Adrenal gland (tissue), 9 donors: ENCODE measurements at regions not wholly inside any gene's neighbourhood (a gene's known extent, or its start where the extent isn't known, plus 50 kb on each side); places are given as distances from the start of the nearest gene placed in this dataset.

Experiments used
- DNase-seq, 7 donors: peaks; one replicate each; pipeline ENCODE4 v3.0.0-alpha.2; 2019 to 2020
- H3K27ac ChIP-seq, 5 donors: fragments of 200-600 bp; sonication (generic) in 4 of 5; 1 replicate in 3 of 5; 2 replicates in 2 of 5; pipeline versions ENCODE4 v1.5.1 to v1.8.0; 2016 to 2020; ENCODE audit warnings: mild to moderate bottlenecking in 1 of 5
- H3K27me3 ChIP-seq: fragments of 200-600 bp; 2 replicates; pipeline ENCODE4 v1.8.0; 2021
- H3K36me3 ChIP-seq, 2 donors: fragments of 200-600 bp; replicated peaks in 1 of 2; 1 replicate in 1 of 2; 2 replicates in 1 of 2; pipeline versions ENCODE4 v1.5.1 to v1.8.0; 2018 to 2022
- H3K4me1 ChIP-seq, 2 donors: fragments of 200-600 bp; replicated peaks in 1 of 2; 1 replicate in 1 of 2; 2 replicates in 1 of 2; pipeline versions ENCODE4 v1.5.1 to v1.8.0; 2018 to 2021
- H3K4me3 ChIP-seq, 4 donors: fragments of 200-600 bp; sonication (generic) in 3 of 4; one replicate each; pipeline ENCODE4 v1.5.1; 2016 to 2018
- H3K9me3 ChIP-seq, 3 donors: fragments of 200-600 bp; sonication (generic) in 1 of 3; replicated peaks in 1 of 3; 1 replicate in 2 of 3; 2 replicates in 1 of 3; pipeline versions ENCODE4 v1.5.1 to v1.8.0; 2016 to 2021
- POLR2A ChIP-seq, 2 donors: fragments of 450-650 bp; IDR thresholded peaks; one replicate each; pipeline ENCODE4 v1.6.1; 2017; ENCODE audit warnings: antibody characterized with exemption in 2 of 2, mild to moderate bottlenecking in 2 of 2, moderate library complexity in 1 of 2
- WGBS, 4 donors: extraction: QIAGEN DNeasy Blood & Tissue Kit in 2 of 4; methylation state at CpG; one replicate each; pipeline versions ENCODE4 v1.1.5 to v1.1.7; 2013 to 2017; 5-methylcytosine and 5-hydroxymethylcytosine counted together
- intact Hi-C, 2 donors: fragments of 100-400 bp; cut with DNase I; formaldehyde crosslinking; loops; one replicate each; pipeline versions ENCODE4 v1.14.1 to v1.15.0; 2022 to 2023
- TF ChIP-seq, protein P1 (sequence below), 6 experiments: fragments of 450-650 bp in 4 of 6; fragments of 200-600 bp in 2 of 6; sonication (generic) in 1 of 6; IDR thresholded peaks; 1 replicate in 5 of 6; 2 replicates in 1 of 6; pipeline versions ENCODE4 v1.5.1 to v1.8.0; 2016 to 2021; ENCODE audit warnings: antibody characterized with exemption in 6 of 6, mild to moderate bottlenecking in 2 of 6, moderate library complexity in 1 of 6
- donor health status: healthy with polysubstance abuse.
- donor health status: Bipolar disorder and iron deficiency.
- donor health status: DM: yes; HTN: yes; CAD: no.
- donor health status: DM: no; HTN: no; CAD: no.
- donor health status: DM: no; HTN: no; CAD: no.

DNA sequence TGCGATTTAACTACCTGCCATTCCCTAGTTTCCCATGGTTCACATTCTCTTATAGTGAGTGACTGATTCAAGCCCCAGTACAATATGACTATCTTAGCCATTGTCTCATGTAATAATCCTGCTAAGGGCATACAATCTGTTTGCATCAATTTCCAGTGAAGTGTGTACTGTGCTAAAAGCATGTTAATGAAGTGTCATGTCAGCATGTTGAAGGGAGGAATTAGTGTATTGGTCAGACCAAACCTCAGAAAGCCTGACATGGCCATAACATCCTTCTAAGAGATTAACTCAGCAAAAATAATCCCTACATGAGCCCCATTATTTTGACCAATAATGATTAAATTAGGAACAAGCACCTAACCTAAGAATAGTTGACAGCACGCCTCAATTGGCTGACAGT is 442.4 kb downstream of the ENC1 start:
- no peaks in the 10 kb centered on the region for H3K36me3 ChIP-seq
- H3K4me1 ChIP-seq: peaks cover 0 to 14% of the 10 kb centered on the region in 2 donors
- H3K4me3 ChIP-seq: no peak overlapping the region
- TF ChIP-seq POLR2A (IDR thresholded peaks at IDR 0.05): no peak
- TF ChIP-seq, protein P1, sequence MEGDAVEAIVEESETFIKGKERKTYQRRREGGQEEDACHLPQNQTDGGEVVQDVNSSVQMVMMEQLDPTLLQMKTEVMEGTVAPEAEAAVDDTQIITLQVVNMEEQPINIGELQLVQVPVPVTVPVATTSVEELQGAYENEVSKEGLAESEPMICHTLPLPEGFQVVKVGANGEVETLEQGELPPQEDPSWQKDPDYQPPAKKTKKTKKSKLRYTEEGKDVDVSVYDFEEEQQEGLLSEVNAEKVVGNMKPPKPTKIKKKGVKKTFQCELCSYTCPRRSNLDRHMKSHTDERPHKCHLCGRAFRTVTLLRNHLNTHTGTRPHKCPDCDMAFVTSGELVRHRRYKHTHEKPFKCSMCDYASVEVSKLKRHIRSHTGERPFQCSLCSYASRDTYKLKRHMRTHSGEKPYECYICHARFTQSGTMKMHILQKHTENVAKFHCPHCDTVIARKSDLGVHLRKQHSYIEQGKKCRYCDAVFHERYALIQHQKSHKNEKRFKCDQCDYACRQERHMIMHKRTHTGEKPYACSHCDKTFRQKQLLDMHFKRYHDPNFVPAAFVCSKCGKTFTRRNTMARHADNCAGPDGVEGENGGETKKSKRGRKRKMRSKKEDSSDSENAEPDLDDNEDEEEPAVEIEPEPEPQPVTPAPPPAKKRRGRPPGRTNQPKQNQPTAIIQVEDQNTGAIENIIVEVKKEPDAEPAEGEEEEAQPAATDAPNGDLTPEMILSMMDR (IDR thresholded peaks at IDR 0.05): no peak
- H3K27ac ChIP-seq: no peak overlapping the region
- 93 to 97% (median 95%) methylated on average over 2 of the region's 2 CpGs for WGBS, 4 donors
- DNase-seq: no peak
- H3K9me3 ChIP-seq: no peaks in the 10 kb centered on the region
- intact Hi-C loops: no loop called here
- no peaks in the 10 kb centered on the region for H3K27me3 ChIP-seq

DNA sequence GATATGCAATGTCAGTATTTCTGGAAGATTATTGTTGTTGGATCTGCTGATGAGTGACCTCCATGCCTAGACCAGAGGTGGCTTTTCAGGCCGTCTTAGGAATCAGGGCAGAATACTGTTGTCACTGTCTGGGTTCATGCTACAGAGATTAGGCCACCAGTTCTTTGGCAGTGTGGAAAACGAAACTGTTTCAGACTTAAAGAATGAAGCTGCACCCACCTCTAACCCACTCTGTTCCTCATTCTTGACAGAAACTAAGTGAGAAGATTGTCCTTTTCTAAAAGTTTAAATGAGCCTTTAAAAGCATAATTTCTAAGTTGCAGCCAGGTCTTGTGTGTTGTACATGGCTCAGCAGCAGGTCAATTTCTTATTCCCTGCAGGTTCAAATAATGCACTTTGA is 444.3 kb downstream of the ENC1 start:
- DNase-seq: no peak
- Histone ChIP-seq H3K4me3 (no peak overlapping the region), H3K27ac (no peak overlapping the region), H3K27me3 (no peaks in the 10 kb centered on the region), H3K9me3 (no peaks in the 10 kb centered on the region), H3K4me1 (peaks cover 0 to 8% of the 10 kb centered on the region in 2 donors), H3K36me3 (no peaks in the 10 kb centered on the region)
- 57 to 78% (median 66%) methylated on average over 2 of the region's 2 CpGs for WGBS, 4 donors
- no peak for TF ChIP-seq POLR2A (IDR thresholded peaks at IDR 0.05)
- TF ChIP-seq, protein P1 (IDR thresholded peaks at IDR 0.05): no peak
- intact Hi-C loops: no loop called here

DNA sequence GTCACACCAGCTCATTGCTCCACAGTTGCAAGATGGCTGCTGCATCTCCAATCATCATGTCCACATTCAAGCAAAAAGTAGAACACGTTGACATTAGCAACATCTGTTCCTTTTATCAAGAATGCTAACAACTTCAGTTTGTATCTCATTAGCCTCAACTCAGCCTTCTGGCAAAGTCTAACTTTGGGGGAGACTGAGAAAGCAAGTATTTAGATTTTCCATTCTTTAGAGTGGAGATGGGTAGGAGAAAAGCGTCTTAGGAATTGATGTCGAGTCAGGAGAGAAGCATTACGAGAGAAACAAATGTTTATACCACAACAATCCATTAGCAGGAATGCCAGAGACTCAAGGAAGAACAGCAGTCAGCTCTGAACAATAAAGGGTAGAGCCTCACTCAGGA is 446.3 kb downstream of the ENC1 start:
- no peaks in the 10 kb centered on the region for H3K4me1 ChIP-seq
- intact Hi-C loops: no loop called here
- TF ChIP-seq POLR2A (IDR thresholded peaks at IDR 0.05): no peak
- TF ChIP-seq, protein P1 (IDR thresholded peaks at IDR 0.05): no peak
- H3K27me3 ChIP-seq: no peaks in the 10 kb centered on the region
- no peak overlapping the region for H3K27ac ChIP-seq
- no peaks in the 10 kb centered on the region for H3K9me3 ChIP-seq
- H3K4me3 ChIP-seq: no peak overlapping the region
- DNase-seq: no peak
- WGBS, 4 donors: 74 to 94% (median 93%) methylated on average over 4 of the region's 4 CpGs
- H3K36me3 ChIP-seq: no peaks in the 10 kb centered on the region

DNA sequence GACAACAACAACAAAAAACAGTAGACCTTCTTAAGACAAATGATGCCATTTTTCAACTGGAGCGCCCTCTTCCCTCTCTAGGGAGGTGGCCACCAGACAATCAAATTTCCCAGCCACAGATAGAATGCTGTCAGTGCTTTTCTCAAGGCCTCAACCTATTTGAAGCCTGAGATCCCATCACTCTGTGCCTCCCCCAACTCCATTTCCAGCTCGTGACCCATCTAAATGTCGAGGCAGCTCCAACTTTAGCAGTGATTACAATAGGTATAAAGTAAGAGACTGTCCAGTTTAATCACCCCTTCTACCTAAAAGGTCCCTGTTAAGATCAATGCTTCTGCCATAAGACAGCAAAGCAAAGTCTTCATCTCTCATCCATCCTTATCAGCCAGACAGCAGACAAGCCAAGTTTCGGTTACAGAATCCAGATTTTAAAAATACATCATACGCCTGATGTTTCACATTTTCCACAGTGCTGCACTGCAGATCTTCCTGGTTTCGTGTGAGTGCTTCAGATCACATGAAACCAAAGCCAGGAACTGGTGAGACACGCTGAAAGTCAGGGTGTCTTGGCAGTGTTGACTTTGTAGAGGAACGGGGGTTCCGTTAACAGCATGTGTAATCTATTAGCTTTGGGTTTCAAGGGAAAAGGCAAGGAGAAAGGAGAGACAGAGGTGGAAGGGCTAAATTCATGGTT is 447.8 kb downstream of the ENC1 start:
- TF ChIP-seq POLR2A (IDR thresholded peaks at IDR 0.05): no peak
- TF ChIP-seq, protein P1 (IDR thresholded peaks at IDR 0.05): no peak
- Histone ChIP-seq H3K4me1 (peaks cover 0 to 3% of the 10 kb centered on the region in 2 donors), H3K4me3 (no peak overlapping the region), H3K27me3 (no peaks in the 10 kb centered on the region), H3K9me3 (no peaks in the 10 kb centered on the region), H3K27ac (no peak overlapping the region), H3K36me3 (no peaks in the 10 kb centered on the region)
- 67 to 82% (median 75%) methylated on average over 9 of the region's 9 CpGs for WGBS, 4 donors
- intact Hi-C loops: no loop called here
- DNase-seq: no peak
